ENCODE measurements at regions not wholly inside any gene's neighbourhood (a gene's known extent, or its start where the extent isn't known, plus 50 kb on each side); places are given as distances from the start of the nearest gene placed in this dataset.
"Not testable (repeated sequence)": the region's sequence is repeated elsewhere in the genome, so short reads cannot be mapped to it uniquely, and the experiment has no call there.

- peak; percentile 63 for DNase-seq
These were observed 99.9 kb downstream of the ANKRD18B start for GRCh38 chr9:33623658-33624586.

GRCh38 chr9:33628318-33628717, 104.3 kb downstream of the ANKRD18B start:
- DNase-seq, result not testable (repeated sequence)

- no peak for DNase-seq
These were observed 104.9 kb downstream of the ANKRD18B start for GRCh38 chr9:33628865-33629410.

- DNase-seq, result no peak
These were observed 109.6 kb downstream of the ANKRD18B start for GRCh38 chr9:33633636-33634035.

- DNase-seq, result no peak
These were observed 113.8 kb downstream of the ANKRD18B start for GRCh38 chr9:33637881-33638280.

- no peak for DNase-seq
These were observed 114.4 kb downstream of the ANKRD18B start for GRCh38 chr9:33638391-33638915.

GRCh38 chr9:33645706-33646105, 121.7 kb downstream of the ANKRD18B start:
- no peak for DNase-seq

GRCh38 chr9:33649463-33649862, 125.4 kb downstream of the ANKRD18B start:
- no peak for DNase-seq

- DNase-seq, result no peak
These were observed 127.1 kb downstream of the ANKRD18B start for GRCh38 chr9:33651125-33651524.

- no peak for DNase-seq
These were observed 135.4 kb upstream of the PRSS3 start for GRCh38 chr9:33659921-33660320.

- no peak for DNase-seq
These were observed 134.6 kb upstream of the PRSS3 start for GRCh38 chr9:33660772-33661171.

- no peak for DNase-seq
These were observed 134.2 kb upstream of the PRSS3 start for GRCh38 chr9:33661176-33661575.

GRCh38 chr9:33662871-33663270, 132.5 kb upstream of the PRSS3 start:
- DNase-seq, result no peak

- DNase-seq, result not testable (repeated sequence)
These were observed 119.1 kb upstream of the PRSS3 start for GRCh38 chr9:33676194-33676745.

GRCh38 chr9:33676746-33677505, 118.4 kb upstream of the PRSS3 start:
- DNase-seq, result peak; percentile 46

GRCh38 chr9:33677506-33677809, 117.9 kb upstream of the PRSS3 start:
- no peak for DNase-seq

GRCh38 chr9:33677961-33678360, 117.4 kb upstream of the PRSS3 start:
- DNase-seq, result no peak

- no peak for DNase-seq
These were observed 112.8 kb upstream of the PRSS3 start for GRCh38 chr9:33682551-33682950.

GRCh38 chr9:33684831-33685230, 110.5 kb upstream of the PRSS3 start:
- no peak for DNase-seq

GRCh38 chr9:33686942-33687341, 108.4 kb upstream of the PRSS3 start:
- DNase-seq, result no peak

- DNase-seq, result peak; percentile 18
These were observed 107.6 kb upstream of the PRSS3 start for GRCh38 chr9:33687779-33688178.

GRCh38 chr9:33690143-33690933, 105.0 kb upstream of the PRSS3 start:
- DNase-seq, result no peak

Measured in fibroblast of skin of right biceps (primary cell).